ENCODE measurements at regions not wholly inside any gene's neighbourhood (a gene's known extent, or its start where the extent isn't known, plus 50 kb on each side); places are given as distances from the start of the nearest gene placed in this dataset.

DNA sequence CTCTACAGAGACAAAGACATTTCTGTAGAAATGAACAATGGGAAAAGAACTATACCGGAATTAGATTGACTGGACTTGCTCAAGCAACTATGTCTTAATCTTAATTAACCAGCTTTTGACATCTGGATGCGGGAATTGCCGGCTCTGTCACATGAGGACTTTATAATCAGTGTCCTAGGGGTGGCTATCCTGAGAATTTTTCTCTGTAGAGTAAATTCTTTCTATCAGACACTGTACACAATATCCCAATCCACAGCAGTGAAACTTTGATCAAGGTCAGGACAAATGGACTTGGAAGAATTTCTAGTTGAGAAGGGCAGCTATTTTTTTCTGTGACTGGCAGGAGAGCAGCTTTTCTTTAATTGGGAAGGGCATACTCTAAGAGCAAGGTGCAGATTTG lies 322.1 kb downstream of the HRH4 start:
- TF ChIP-seq TAF1 (IDR thresholded peaks at IDR 0.05; ENCODE audit: low read depth, low read length) (no peak), POLR2A (IDR thresholded peaks at IDR 0.05; ENCODE audit: low read depth, low read length) (no peak), POLR2AphosphoS5 (IDR thresholded peaks at IDR 0.05; ENCODE audit: low read depth, low read length) (no peak), PAX5 (IDR thresholded peaks at IDR 0.05; ENCODE audit: insufficient read depth, low read length, severe bottlenecking) (no peak)
